GM19025 (cell line): ENCODE measurements at regions not wholly inside any gene's neighbourhood (a gene's known extent, or its start where the extent isn't known, plus 50 kb on each side); places are given as distances from the start of the nearest gene placed in this dataset.
"Not testable (repeated sequence)": the region's sequence is repeated elsewhere in the genome, so short reads cannot be mapped to it uniquely, and the experiment has no call there.

ENCODE experiments used
- ATAC-seq: cut with Tn5 transposase; IDR thresholded peaks from one replicate; pipeline ENCODE4 v1.9.1; 2021; ENCODE audit warnings: mild to moderate bottlenecking, low read depth, moderate library complexity; ENCODE audit not compliant: unreplicated experiment

GRCh38 chr16:59339871-59340270, 605.8 kb upstream of the GOT2 start:
- no peak for ATAC-seq

GRCh38 chr16:59336136-59336695, 602.1 kb upstream of the GOT2 start:
- no peak for ATAC-seq

DNA sequence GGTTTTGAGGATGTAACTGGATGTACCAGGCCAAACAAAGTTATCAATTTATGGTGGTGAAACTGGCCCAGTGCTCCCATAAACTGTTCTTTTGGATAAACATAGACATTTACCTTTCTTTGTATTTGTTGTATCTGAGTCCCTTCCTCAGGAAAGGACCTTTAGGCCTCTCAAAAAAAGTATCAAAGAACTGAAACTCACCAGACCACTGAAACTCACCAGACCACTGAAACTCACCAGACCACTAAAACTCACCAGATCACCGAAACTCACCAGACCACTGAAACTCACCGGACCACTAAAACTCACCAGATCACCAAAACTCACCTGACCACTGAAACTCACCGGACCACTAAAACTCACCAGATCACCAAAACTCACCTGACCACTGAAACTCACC, 597.6 kb upstream of the GOT2 start:
- not testable (repeated sequence) for ATAC-seq

GRCh38 chr16:59330019-59330670, 596.0 kb upstream of the GOT2 start:
- ATAC-seq = no peak

GRCh38 chr16:59328961-59329360, 594.8 kb upstream of the GOT2 start:
- no peak for ATAC-seq

GRCh38 chr16:59327894-59328293, 593.8 kb upstream of the GOT2 start:
- ATAC-seq = no peak

DNA sequence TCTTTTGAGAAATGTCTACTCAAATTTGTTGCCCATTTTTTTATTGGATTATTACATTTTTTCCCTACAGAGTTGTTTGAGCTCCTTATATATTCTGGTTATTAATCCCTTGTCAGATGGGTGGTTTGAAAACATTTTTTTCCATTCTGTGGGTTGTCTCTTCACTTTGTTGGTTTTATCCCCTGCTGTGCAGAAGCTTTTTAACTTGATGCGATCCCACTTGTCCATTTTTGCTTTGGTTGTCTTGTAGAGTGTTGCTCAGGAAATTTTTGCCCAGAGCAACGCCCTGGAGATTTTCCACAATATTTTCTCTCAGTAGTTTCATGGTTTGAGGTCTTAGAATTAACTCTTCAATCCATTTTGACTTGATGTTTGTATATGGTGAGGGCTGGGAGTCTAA, 592.8 kb upstream of the GOT2 start:
- ATAC-seq = no peak

- no peak for ATAC-seq
Measured at GRCh38 chr16:59324462-59324861, 590.3 kb upstream of the GOT2 start.

GRCh38 chr16:59320657-59321056, 586.5 kb upstream of the GOT2 start:
- no peak for ATAC-seq

- ATAC-seq = no peak
Measured at GRCh38 chr16:59319871-59320270, 585.8 kb upstream of the GOT2 start.

- no peak for ATAC-seq
Measured at GRCh38 chr16:59305850-59306249, 571.7 kb upstream of the GOT2 start.

- ATAC-seq = no peak
Measured at GRCh38 chr16:59296888-59297287, 562.8 kb upstream of the GOT2 start.

- ATAC-seq = no peak
Measured at GRCh38 chr16:59295993-59296736, 562.0 kb upstream of the GOT2 start.

DNA sequence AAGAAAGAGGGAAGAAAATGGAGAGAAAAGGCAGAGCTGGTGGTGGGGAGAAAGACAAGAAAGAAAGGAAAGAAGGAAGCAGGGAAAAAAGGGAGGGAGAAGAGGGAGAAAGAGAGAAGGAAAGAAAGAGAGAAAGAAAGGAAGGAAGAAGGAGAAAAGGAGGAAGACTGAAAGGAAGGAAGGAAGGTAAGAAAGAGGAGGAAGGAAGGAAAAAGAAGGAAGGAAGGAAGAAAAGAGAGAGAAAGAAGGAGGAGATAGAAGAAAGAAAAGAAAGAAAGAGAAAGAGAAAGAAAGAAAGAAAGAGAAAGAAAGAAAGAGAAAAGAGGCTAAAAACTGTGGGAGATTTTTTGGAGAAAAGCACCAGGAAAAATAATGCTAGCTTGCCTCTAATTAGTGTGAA, 561.4 kb upstream of the GOT2 start:
- no peak for ATAC-seq

DNA sequence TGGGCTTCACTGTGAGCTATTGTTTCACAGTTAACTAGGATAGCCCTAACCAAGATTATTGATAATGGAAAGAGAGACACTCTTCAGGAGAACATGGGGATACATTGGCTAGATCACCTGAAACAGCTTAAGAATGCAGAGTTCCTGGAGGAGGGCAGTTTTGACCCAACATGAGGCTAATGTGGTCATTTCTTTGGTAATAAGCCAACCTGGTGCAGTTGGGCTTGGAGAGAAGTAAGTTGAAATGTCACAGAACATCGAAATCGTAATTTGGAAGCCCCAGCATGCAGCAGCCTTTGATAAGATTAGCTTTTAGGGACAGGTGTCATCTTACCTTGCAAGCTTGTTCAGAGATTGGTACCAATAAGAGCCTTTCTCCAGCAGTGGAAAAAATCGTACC, 556.6 kb upstream of the GOT2 start:
- ATAC-seq = no peak

- no peak for ATAC-seq
Measured at GRCh38 chr16:59289151-59289550, 555.0 kb upstream of the GOT2 start.

GRCh38 chr16:59274141-59274540, 540.0 kb upstream of the GOT2 start:
- ATAC-seq = no peak

DNA sequence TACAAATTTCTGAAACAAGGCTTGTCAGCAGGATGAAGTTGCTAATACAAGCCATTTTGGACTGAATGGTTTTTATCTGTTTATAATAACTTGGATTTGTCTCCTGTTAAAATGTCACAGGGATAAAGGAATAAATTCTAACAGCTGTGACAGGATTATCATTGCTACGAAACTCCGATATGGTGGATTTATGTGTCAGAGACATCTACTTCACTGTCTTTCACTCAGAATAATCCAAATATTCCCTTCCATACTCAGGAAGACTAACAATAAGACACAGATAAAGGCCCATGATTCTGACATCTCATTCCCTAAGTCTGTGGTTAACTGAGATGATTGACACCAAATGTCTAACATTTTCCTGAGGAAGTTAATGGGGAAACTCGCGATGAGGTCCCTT, 529.8 kb upstream of the GOT2 start:
- no peak for ATAC-seq

GRCh38 chr16:59260892-59261291, 526.8 kb upstream of the GOT2 start:
- ATAC-seq = no peak

DNA sequence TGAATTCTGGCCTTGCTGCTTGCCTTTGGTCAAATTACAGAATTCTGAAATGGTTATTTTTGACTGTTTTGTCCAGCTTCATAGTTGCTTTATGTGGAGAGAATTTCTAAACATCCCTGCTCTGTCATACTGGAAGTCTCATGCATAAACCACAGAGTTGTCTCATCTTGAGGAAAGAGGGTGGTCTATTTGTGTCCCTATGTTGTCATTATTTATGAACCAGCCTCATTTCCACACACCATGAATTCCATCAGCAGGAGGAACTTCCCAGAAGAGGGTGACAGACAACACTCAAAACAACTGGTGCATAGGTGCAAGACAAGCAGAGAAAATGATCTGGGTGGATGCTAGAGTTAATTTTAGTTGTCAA, 525.8 kb upstream of the GOT2 start:
- ATAC-seq = no peak

DNA sequence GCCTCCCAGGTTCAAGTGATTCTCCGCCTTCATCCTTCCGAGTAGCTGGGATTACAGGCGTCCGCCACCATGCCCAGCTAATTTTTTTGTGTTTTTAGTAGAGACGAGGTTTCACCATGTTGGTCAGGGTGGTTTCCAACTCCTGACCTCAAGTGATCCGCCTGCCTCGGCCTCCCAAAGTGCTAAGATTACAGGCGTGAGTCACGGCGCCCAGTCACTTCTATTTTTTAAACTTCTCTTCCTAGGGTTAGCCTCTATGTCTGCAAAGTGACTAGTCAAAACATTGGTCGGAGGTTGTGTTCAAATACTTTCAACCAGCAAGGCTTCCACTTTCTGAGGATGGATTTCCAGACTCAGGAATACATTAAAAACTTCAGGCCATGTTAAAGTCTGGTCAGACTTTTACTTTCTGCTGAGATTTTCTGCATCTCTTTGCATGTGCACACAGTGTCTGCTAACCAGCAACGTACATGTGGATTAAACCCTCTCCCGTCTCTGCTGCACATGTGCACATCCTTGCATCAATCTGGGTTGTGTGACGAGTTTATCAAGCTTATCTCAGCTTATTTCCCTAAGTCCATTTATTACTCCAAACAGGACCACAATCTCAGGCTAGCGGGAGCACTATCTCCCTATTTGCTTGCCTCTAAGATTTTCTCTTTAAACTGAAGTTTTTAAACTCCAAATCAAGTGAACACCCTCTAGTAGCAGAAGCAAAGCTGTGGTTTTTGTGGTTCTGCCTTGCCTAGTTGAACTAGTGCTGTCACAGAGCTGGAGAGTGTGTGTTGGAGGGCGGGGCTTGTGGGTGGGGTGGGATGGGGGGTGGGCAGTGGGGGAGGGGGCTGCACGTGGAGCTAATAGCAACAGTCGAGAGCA, 525.2 kb upstream of the GOT2 start:
- no peak for ATAC-seq
